K562 (cell line): ENCODE measurements at regions not wholly inside any gene's neighbourhood (a gene's known extent, or its start where the extent isn't known, plus 50 kb on each side); places are given as distances from the start of the nearest gene placed in this dataset.

Source experiments
- ATAC-seq: fragments of 200-7000 bp; cut with Tn5 transposase; 3 replicates; pipeline ENCODE4 v1.9.1; 2020; ENCODE audit warnings: moderate library complexity
- BruUV-seq: library from RNA; stranded (reverse); fragments of 400-500 nt; replicated peaks from 2 replicates; lab custom pipeline; 2021; lab: Mats Ljungman, UMichigan
- CTCF ChIA-PET: fragments of 300-600 bp; formaldehyde crosslinking; extraction: SDS; loops from one replicate; lab custom pipeline; 2021; ENCODE audit warnings: low intra/inter-chr PET ratio; lab: Yijun Ruan, JAX
- POLR2A ChIA-PET: fragments of 300-600, 350-650 bp; sonication (Branson Sonifier 250); formaldehyde crosslinking; extraction: SDS; loops from one replicate; lab custom pipeline; 2021; ENCODE audit warnings: antibody characterized with exemption, inconsistent platforms; lab: Yijun Ruan, JAX
- DNase-seq, 4 experiments: peaks; one replicate each; pipeline versions ENCODE4 v3.0.0 to v3.0.0-alpha.2; 2011 to 2018; ENCODE audit warnings: low spot score in 3 of 4, mixed read lengths in 3 of 4; ENCODE audit errors: extremely low read depth in 1 of 4
- FAIRE-seq: peaks from 2 replicates; lab custom pipeline; 2011; peaks lifted over from hg19 to GRCh38; lab: Jason Lieb, UNC
- H2AFZ ChIP-seq: 2 replicates; pipeline ENCODE4 v1.6.0; 2011; ENCODE audit warnings: low read depth, low read length, control low read depth, inconsistent platforms
- H3K27ac ChIP-seq: fragments of 200-600 bp; 3 replicates; pipeline ENCODE4 v1.8.0; 2011; ENCODE audit warnings: low read depth, mild to moderate bottlenecking, control low read depth, inconsistent platforms, low read length, moderate library complexity, mixed read lengths; ENCODE audit errors: extremely low read depth
- H3K27me3 ChIP-seq, 2 experiments: fragments of 300-600 bp in 1 of 2; 2 replicates in 1 of 2; 3 replicates in 1 of 2; pipeline versions ENCODE4 v1.6.0 to v1.8.0; 2011; ENCODE audit warnings: inconsistent platforms in 2 of 2, low read length in 2 of 2, mild to moderate bottlenecking in 1 of 2, mixed read lengths in 1 of 2, moderate library complexity in 1 of 2; ENCODE audit not compliant: control insufficient read depth in 2 of 2, insufficient read depth in 2 of 2
- H3K36me3 ChIP-seq: fragments of 300-600 bp; 3 replicates; pipeline ENCODE4 v1.8.0; 2011; ENCODE audit warnings: mild to moderate bottlenecking, low read length, inconsistent platforms; ENCODE audit not compliant: control insufficient read depth, insufficient read depth
- H3K4me1 ChIP-seq, 2 experiments: fragments of 200-600 bp in 1 of 2; replicated peaks in 1 of 2; 2 replicates in 1 of 2; 3 replicates in 1 of 2; pipeline versions ENCODE4 v1.5.1 to v1.8.0; 2011; ENCODE audit warnings: inconsistent platforms in 2 of 2, low read length in 2 of 2, mild to moderate bottlenecking in 1 of 2, mixed read lengths in 1 of 2, moderate library complexity in 1 of 2; ENCODE audit not compliant: control insufficient read depth in 2 of 2, insufficient read depth in 2 of 2
- H3K4me2 ChIP-seq: 2 replicates; pipeline ENCODE4 v1.6.1; 2011; ENCODE audit warnings: low read length, control low read depth, inconsistent platforms, mixed read lengths; ENCODE audit not compliant: insufficient read depth
- H3K4me3 ChIP-seq: fragments of 200-600 bp; sonication (generic), shearing (Covaris generic); 2 replicates; pipeline ENCODE4 v1.5.1; 2016; ENCODE audit warnings: control low read depth, inconsistent platforms
- H3K79me2 ChIP-seq: fragments of 200-600 bp; 3 replicates; pipeline ENCODE4 v1.8.0; 2011; ENCODE audit warnings: low read length, inconsistent platforms; ENCODE audit not compliant: control insufficient read depth, insufficient read depth
- H3K9ac ChIP-seq, 2 experiments: 2 replicates each; pipeline versions ENCODE4 v1.6.0 to v1.6.1; 2011; ENCODE audit warnings: low read depth in 2 of 2, low read length in 2 of 2, control low read depth in 1 of 2, inconsistent platforms in 1 of 2, mild to moderate bottlenecking in 1 of 2, mixed read lengths in 1 of 2; ENCODE audit not compliant: insufficient read depth in 1 of 2
- H3K9me1 ChIP-seq: one replicate; pipeline ENCODE4 v1.6.0; 2011; ENCODE audit warnings: inconsistent platforms, mild to moderate bottlenecking, low read length, moderate library complexity; ENCODE audit not compliant: control insufficient read depth, insufficient read depth
- H3K9me3 ChIP-seq: replicated peaks from 2 replicates; pipeline ENCODE4 v1.5.1; 2011; ENCODE audit warnings: low read depth, low read length, inconsistent platforms; ENCODE audit not compliant: control insufficient read depth, insufficient read depth
- H4K20me1 ChIP-seq: replicated peaks from 2 replicates; pipeline ENCODE4 v1.6.1; 2011; ENCODE audit warnings: low read length, inconsistent platforms, mixed read lengths; ENCODE audit not compliant: control insufficient read depth, insufficient read depth
- ATF1 ChIP-seq, 2 experiments: fragments of 450-650 bp in 1 of 2; IDR thresholded peaks; 2 replicates each; pipeline ENCODE4 v1.6.1; 2016; ENCODE audit warnings: missing compliant biosample characterization in 1 of 2, missing genetic modification characterization in 1 of 2
- CAMTA2 ChIP-seq: fragments of 250-450 bp; sonication (Bioruptor Pico); conservative IDR thresholded peaks from 2 replicates; pipeline ENCODE4 v1.5.1; 2022
- CBFA2T2 ChIP-seq: fragments of 450-650 bp; conservative IDR thresholded peaks from 2 replicates; pipeline ENCODE4 v1.6.1; 2017; ENCODE audit warnings: mild to moderate bottlenecking
- CBX5 ChIP-seq: IDR thresholded peaks from 2 replicates; pipeline ENCODE4 v1.6.1; 2014; ENCODE audit warnings: low read depth, borderline replicate concordance
- CCNT2 ChIP-seq: IDR thresholded peaks from 2 replicates; pipeline ENCODE4 v1.6.1; 2011; ENCODE audit warnings: borderline replicate concordance, low read depth, mild to moderate bottlenecking, moderate library complexity, mixed read lengths, low read length; ENCODE audit not compliant: insufficient read length; ENCODE audit errors: extremely low read depth
- FOXA1 ChIP-seq: fragments of 450-650 bp; IDR thresholded peaks from 2 replicates; pipeline ENCODE4 v1.6.1; 2016; ENCODE audit warnings: mild to moderate bottlenecking, borderline replicate concordance
- GABPA ChIP-seq: fragments of 200-800 bp; sonication (Bioruptor generic); conservative IDR thresholded peaks from 2 replicates; pipeline ENCODE4 v1.6.1; 2016; ENCODE audit warnings: low read depth, missing genetic modification characterization, missing compliant biosample characterization
- HMG20A ChIP-seq: fragments of 450-650 bp; formaldehyde crosslinking; conservative IDR thresholded peaks from 2 replicates; pipeline ENCODE4 v1.4.0; 2020; ENCODE audit warnings: mild to moderate bottlenecking, mixed read lengths
- MCM5 ChIP-seq: fragments of 450-650 bp; IDR thresholded peaks from 2 replicates; pipeline ENCODE4 v1.6.1; 2016; ENCODE audit warnings: low read depth
- MTF1 ChIP-seq: fragments of 250-450 bp; sonication (Bioruptor Pico); IDR thresholded peaks from 2 replicates; pipeline ENCODE4 v1.9.0; 2021; ENCODE audit warnings: moderate library complexity, mild to moderate bottlenecking, inconsistent platforms, borderline replicate concordance
- PHB ChIP-seq: fragments of 250-450 bp; sonication (Bioruptor Pico); IDR thresholded peaks from 2 replicates; pipeline ENCODE4 v1.5.0; 2021
- SP1 ChIP-seq: sonication (generic); formaldehyde crosslinking; IDR thresholded peaks from 2 replicates; pipeline ENCODE4 v1.8.1; 2022; ENCODE audit warnings: mild to moderate bottlenecking, missing genetic modification reagents
- TAF15 ChIP-seq: fragments of 200-400 bp; formaldehyde crosslinking; IDR thresholded peaks from 2 replicates; pipeline ENCODE4 v1.6.1; 2017; ENCODE audit warnings: mild to moderate bottlenecking, low read depth, low read length, moderate library complexity
- TCF3 ChIP-seq: sonication (generic); formaldehyde crosslinking; IDR thresholded peaks from 2 replicates; pipeline ENCODE4 v1.4.0; 2020; ENCODE audit warnings: mild to moderate bottlenecking, missing genetic modification reagents
- U2AF2 ChIP-seq: fragments of 200-400 bp; formaldehyde crosslinking; optimal IDR thresholded peaks from 2 replicates; pipeline ENCODE3; 2017; ENCODE audit warnings: low read depth, mild to moderate bottlenecking, low read length
- ZFP36 ChIP-seq: fragments of 150-350 bp; IDR thresholded peaks from 2 replicates; pipeline ENCODE4 v1.6.1; 2018; ENCODE audit warnings: low read length, low read depth; ENCODE audit not compliant: partially characterized antibody
- ZKSCAN3 ChIP-seq: fragments of 250-450 bp; sonication (Bioruptor Pico); IDR thresholded peaks from 2 replicates; pipeline ENCODE4 v1.4.0; 2020
- ZNF41 ChIP-seq: fragments of 250-450 bp; sonication (Bioruptor Pico); conservative IDR thresholded peaks from 2 replicates; pipeline ENCODE4 v1.4.0; 2020; ENCODE audit warnings: mild to moderate bottlenecking
- ZNF695 ChIP-seq: fragments of 450-650 bp; formaldehyde crosslinking; IDR thresholded peaks from 2 replicates; pipeline ENCODE4 v1.4.0; 2020; ENCODE audit warnings: mild to moderate bottlenecking, moderate library complexity
- WGBS: fragments of 100-300 bp; shearing (Covaris generic); methylation state at CpG from one replicate; pipeline ENCODE4 v1.1.6; 2016; ENCODE audit warnings: low coverage, mixed read lengths; ENCODE audit not compliant: insufficient coverage; ENCODE audit errors: missing lambda C conversion rate; 5-methylcytosine and 5-hydroxymethylcytosine counted together
- in situ Hi-C: fragments of 300-500 bp; cut with MboI; formaldehyde crosslinking; loops from 4 replicates; pipeline ENCODE4 v1.15.0; 2018; ENCODE audit warnings: inconsistent platforms, mixed read lengths
- intact Hi-C: fragments of 100-400 bp; cut with micrococcal nuclease; formaldehyde crosslinking; loops from 2 replicates; pipeline ENCODE4 v1.14.2; 2022
- TF ChIP-seq, protein P1 (sequence below): sonication (generic); formaldehyde crosslinking; IDR thresholded peaks from 2 replicates; pipeline ENCODE4 v1.8.0; 2023; ENCODE audit warnings: missing genetic modification reagents, mild to moderate bottlenecking, borderline replicate concordance

DNA sequence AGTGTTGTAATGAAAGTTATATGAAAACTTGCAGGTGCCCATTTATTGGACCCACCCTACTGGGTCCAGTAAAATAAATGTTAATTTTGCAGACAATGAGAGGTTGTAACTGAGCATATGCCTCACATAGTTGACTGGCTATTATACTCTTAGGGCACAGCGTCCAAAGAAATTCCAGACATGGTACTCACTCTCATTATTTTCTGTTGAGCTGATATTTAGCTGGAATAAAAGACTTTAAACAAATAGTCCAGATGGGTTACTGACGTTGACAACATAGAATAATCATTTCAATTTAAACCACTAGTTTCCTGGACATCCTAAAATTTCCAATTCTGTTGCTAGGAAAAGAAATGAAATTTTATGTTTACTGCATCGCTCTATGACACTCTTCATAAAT lies 174.5 kb downstream of the ZNF365 start:
- Histone ChIP-seq H3K36me3 (no peaks in the 10 kb centered on the region), H3K9me3 (no peaks in the 10 kb centered on the region), H3K4me1 (no peaks in the 10 kb centered on the region), H4K20me1 (no peaks in the 10 kb centered on the region), H3K9me1 (no peaks in the 10 kb centered on the region), H3K4me2 (no peak overlapping the region), H3K4me3 (no peak overlapping the region), H2AFZ (no peak overlapping the region), H3K27me3 (no peaks in the 10 kb centered on the region), H3K9ac (no peak overlapping the region), H3K79me2 (no peaks in the 10 kb centered on the region), H3K27ac (no peak overlapping the region)
- CTCF ChIA-PET = no interaction called here
- in situ Hi-C loops (no loop called here), intact Hi-C loops (no loop called here)
- TF ChIP-seq GABPA (tag) (no peak), SP1 (no peak), CCNT2 (no peak), CAMTA2 (no peak), ZNF695 (CRISPR knock-in tag) (no peak), ZFP36 (no peak), ZNF41 (CRISPR knock-in tag) (no peak), PHB (CRISPR knock-in tag) (no peak), U2AF2 (no peak), ATF1 (CRISPR knock-in tag; IDR thresholded peaks at IDR 0.05) (no peak), ATF1 (tag; IDR thresholded peaks at IDR 0.05) (no peak), TCF3 (CRISPR knock-in tag) (no peak), HMG20A (no peak), CBX5 (no peak), FOXA1 (no peak), TAF15 (no peak), ZKSCAN3 (CRISPR knock-in tag) (no peak), CBFA2T2 (no peak), MTF1 (CRISPR knock-in tag) (no peak), MCM5 (no peak)
- TF ChIP-seq, protein P1, sequence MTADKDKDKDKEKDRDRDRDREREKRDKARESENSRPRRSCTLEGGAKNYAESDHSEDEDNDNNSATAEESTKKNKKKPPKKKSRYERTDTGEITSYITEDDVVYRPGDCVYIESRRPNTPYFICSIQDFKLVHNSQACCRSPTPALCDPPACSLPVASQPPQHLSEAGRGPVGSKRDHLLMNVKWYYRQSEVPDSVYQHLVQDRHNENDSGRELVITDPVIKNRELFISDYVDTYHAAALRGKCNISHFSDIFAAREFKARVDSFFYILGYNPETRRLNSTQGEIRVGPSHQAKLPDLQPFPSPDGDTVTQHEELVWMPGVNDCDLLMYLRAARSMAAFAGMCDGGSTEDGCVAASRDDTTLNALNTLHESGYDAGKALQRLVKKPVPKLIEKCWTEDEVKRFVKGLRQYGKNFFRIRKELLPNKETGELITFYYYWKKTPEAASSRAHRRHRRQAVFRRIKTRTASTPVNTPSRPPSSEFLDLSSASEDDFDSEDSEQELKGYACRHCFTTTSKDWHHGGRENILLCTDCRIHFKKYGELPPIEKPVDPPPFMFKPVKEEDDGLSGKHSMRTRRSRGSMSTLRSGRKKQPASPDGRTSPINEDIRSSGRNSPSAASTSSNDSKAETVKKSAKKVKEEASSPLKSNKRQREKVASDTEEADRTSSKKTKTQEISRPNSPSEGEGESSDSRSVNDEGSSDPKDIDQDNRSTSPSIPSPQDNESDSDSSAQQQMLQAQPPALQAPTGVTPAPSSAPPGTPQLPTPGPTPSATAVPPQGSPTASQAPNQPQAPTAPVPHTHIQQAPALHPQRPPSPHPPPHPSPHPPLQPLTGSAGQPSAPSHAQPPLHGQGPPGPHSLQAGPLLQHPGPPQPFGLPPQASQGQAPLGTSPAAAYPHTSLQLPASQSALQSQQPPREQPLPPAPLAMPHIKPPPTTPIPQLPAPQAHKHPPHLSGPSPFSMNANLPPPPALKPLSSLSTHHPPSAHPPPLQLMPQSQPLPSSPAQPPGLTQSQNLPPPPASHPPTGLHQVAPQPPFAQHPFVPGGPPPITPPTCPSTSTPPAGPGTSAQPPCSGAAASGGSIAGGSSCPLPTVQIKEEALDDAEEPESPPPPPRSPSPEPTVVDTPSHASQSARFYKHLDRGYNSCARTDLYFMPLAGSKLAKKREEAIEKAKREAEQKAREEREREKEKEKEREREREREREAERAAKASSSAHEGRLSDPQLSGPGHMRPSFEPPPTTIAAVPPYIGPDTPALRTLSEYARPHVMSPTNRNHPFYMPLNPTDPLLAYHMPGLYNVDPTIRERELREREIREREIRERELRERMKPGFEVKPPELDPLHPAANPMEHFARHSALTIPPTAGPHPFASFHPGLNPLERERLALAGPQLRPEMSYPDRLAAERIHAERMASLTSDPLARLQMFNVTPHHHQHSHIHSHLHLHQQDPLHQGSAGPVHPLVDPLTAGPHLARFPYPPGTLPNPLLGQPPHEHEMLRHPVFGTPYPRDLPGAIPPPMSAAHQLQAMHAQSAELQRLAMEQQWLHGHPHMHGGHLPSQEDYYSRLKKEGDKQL (CRISPR knock-in tag) = no peak
- POLR2A ChIA-PET = no interaction called here
- WGBS = 1% methylated on average over 3 of the region's 3 CpGs
- no TSS peak for BruUV-seq
- no peak for ATAC-seq
- no peak for DNase-seq
- no peak for FAIRE-seq
